Activated CD4-positive, alpha-beta T cell treated with anti-CD3 and anti-CD28 coated beads, Interleukin-2, amount 10 ng/mL, durations not matched to agents 24 days and 14 days (primary cell): ENCODE measurements at regions not wholly inside any gene's neighbourhood (a gene's known extent, or its start where the extent isn't known, plus 50 kb on each side); places are given as distances from the start of the nearest gene placed in this dataset.

Experiments used
- DNase-seq: peaks from one replicate; pipeline ENCODE4 v3.0.0; 2022
- H3K27ac Mint-ChIP-seq: one replicate; pipeline ENCODE4 v1.8.0; 2022; ENCODE audit warnings: mild to moderate bottlenecking, mixed read lengths
- H3K27me3 Mint-ChIP-seq: one replicate; pipeline ENCODE4 v1.8.0; 2022; ENCODE audit warnings: mixed read lengths
- H3K36me3 Mint-ChIP-seq: one replicate; pipeline ENCODE4 v1.8.0; 2022; ENCODE audit warnings: low read depth, mild to moderate bottlenecking, mixed read lengths
- H3K4me1 Mint-ChIP-seq: one replicate; pipeline ENCODE4 v1.8.0; 2021; ENCODE audit warnings: mixed read lengths
- H3K4me3 Mint-ChIP-seq: one replicate; pipeline ENCODE4 v1.8.0; 2022; ENCODE audit warnings: mild to moderate bottlenecking, moderate library complexity, mixed read lengths
- H3K9me3 Mint-ChIP-seq: one replicate; pipeline ENCODE4 v1.8.0; 2021; ENCODE audit warnings: mixed read lengths
- intact Hi-C: fragments of 100-400 bp; cut with micrococcal nuclease; formaldehyde crosslinking; loops from one replicate; pipeline ENCODE4 v1.15.1; 2023

- Mint-ChIP-seq H3K9me3 (no peaks in the 10 kb centered on the region), H3K27me3 (no peaks in the 10 kb centered on the region), H3K4me3 (no peak overlapping the region), H3K27ac (no peak overlapping the region), H3K4me1 (no peaks in the 10 kb centered on the region), H3K36me3 (no peaks in the 10 kb centered on the region)
- no peak for DNase-seq
- intact Hi-C loops, result no loop called here
Measured at GRCh38 chr22:44365191-44365590, 52.4 kb upstream of the SHISAL1 start.

GRCh38 chr22:44364751-44365130 is 52.0 kb upstream of the SHISAL1 start:
- intact Hi-C loops, result no loop called here
- H3K4me3 Mint-ChIP-seq, result no peak overlapping the region
- DNase-seq, result no peak
- no peaks in the 10 kb centered on the region for H3K4me1 Mint-ChIP-seq
- H3K27ac Mint-ChIP-seq, result no peak overlapping the region
- no peaks in the 10 kb centered on the region for H3K36me3 Mint-ChIP-seq
- no peaks in the 10 kb centered on the region for H3K9me3 Mint-ChIP-seq
- no peaks in the 10 kb centered on the region for H3K27me3 Mint-ChIP-seq

- no peak overlapping the region for H3K4me3 Mint-ChIP-seq
- intact Hi-C loops, result no loop called here
- H3K36me3 Mint-ChIP-seq, result no peaks in the 10 kb centered on the region
- no peaks in the 10 kb centered on the region for H3K4me1 Mint-ChIP-seq
- no peak overlapping the region for H3K27ac Mint-ChIP-seq
- H3K9me3 Mint-ChIP-seq, result no peaks in the 10 kb centered on the region
- H3K27me3 Mint-ChIP-seq, result no peaks in the 10 kb centered on the region
- DNase-seq, result no peak
Measured at GRCh38 chr22:44363980-44364750, 51.4 kb upstream of the SHISAL1 start.

DNA sequence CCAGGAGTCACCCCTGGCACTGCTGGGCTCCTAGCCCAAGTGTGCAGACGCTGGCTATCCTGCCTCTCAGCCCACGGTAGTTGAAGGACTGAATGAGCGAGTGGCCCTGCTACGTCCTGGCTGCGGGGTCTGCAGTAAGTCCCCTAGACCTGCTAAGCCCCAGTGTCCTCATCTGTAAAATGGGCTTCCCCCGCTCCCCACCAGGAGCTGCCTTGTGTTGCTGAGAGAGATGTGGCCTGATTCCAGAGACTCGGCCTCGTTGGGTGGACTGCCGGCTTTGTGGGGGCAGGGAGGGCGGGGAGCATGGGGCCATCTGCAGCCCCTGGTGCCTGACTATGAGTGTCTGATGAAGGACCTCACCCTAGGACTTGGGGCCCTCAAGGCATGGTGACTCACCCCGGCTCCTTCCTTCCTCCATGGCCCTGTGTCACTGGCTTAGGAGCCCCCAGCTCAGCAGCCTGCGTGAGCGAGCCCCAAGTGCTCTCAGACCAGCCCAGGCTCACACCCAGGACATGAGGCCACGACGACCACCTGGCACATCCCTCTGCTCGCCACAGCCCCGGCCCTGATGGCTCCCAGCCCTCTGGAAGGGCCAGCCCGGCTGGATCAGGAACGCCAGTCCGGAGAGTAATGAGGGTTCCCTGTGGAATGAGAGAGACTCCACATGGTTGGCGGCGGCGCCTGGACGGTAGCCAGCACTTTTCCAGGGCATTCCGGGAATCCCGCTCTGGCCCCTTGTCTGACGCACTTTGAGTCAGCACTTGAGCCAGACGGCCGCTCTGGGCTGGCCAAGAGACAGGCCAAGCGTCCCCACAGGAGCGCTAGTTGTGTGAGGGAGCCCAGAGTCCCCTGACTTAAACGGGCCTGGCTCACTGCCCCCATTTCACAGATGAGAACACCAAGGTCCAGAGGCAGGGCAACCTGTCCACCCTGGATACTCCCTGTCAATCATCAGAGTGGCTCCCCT is 50.5 kb upstream of the SHISAL1 start:
- intact Hi-C loops, result no loop called here
- no peak for DNase-seq
- Mint-ChIP-seq H3K27ac (no peak overlapping the region), H3K4me1 (no peaks in the 10 kb centered on the region), H3K9me3 (no peaks in the 10 kb centered on the region), H3K4me3 (no peak overlapping the region), H3K36me3 (no peaks in the 10 kb centered on the region), H3K27me3 (peaks cover 3% of the 10 kb centered on the region)

GRCh38 chr22:44362249-44363012 is 49.7 kb upstream of the SHISAL1 start:
- Mint-ChIP-seq H3K36me3 (no peaks in the 10 kb centered on the region), H3K27me3 (peaks cover 3% of the 10 kb centered on the region), H3K9me3 (no peaks in the 10 kb centered on the region), H3K4me1 (no peaks in the 10 kb centered on the region), H3K4me3 (no peak overlapping the region), H3K27ac (no peak overlapping the region)
- no peak for DNase-seq
- intact Hi-C loops, result no loop called here
